WTC11 (cell line): ENCODE measurements at regions not wholly inside any gene's neighbourhood (a gene's known extent, or its start where the extent isn't known, plus 50 kb on each side); places are given as distances from the start of the nearest gene placed in this dataset.
"Not testable (repeated sequence)": the region's sequence is repeated elsewhere in the genome, so short reads cannot be mapped to it uniquely, and the experiment has no call there.

Experiments
- KAT7 ChIP-seq: sonication (generic); formaldehyde crosslinking; IDR thresholded peaks from 2 replicates; pipeline ENCODE4 v1.8.1; 2023; ENCODE audit warnings: missing genetic modification reagents, mild to moderate bottlenecking, borderline replicate concordance
- NR3C1 ChIP-seq: sonication (generic); formaldehyde crosslinking; conservative IDR thresholded peaks from 2 replicates; pipeline ENCODE4 v1.8.1; 2023; ENCODE audit warnings: low read depth, mild to moderate bottlenecking, missing genetic modification reagents
- RELA ChIP-seq: sonication (generic); formaldehyde crosslinking; IDR thresholded peaks from 2 replicates; pipeline ENCODE4 v1.8.1; 2022; ENCODE audit warnings: missing genetic modification reagents, mild to moderate bottlenecking, borderline replicate concordance
- ZNF317 ChIP-seq: sonication (generic); formaldehyde crosslinking; IDR thresholded peaks from 2 replicates; pipeline ENCODE4 v1.8.1; 2023; ENCODE audit warnings: low read depth, mild to moderate bottlenecking, moderate library complexity, missing genetic modification reagents, borderline replicate concordance
- TF ChIP-seq, protein P1 (sequence below): fragments of 200-600 bp; IDR thresholded peaks from 2 replicates; pipeline ENCODE4 v1.8.0; 2022; ENCODE audit warnings: antibody characterized with exemption
- TF ChIP-seq, protein P2 (sequence below): sonication (generic); formaldehyde crosslinking; IDR thresholded peaks from 2 replicates; pipeline ENCODE4 v1.8.0; 2022; ENCODE audit warnings: mild to moderate bottlenecking, missing genetic modification reagents

DNA sequence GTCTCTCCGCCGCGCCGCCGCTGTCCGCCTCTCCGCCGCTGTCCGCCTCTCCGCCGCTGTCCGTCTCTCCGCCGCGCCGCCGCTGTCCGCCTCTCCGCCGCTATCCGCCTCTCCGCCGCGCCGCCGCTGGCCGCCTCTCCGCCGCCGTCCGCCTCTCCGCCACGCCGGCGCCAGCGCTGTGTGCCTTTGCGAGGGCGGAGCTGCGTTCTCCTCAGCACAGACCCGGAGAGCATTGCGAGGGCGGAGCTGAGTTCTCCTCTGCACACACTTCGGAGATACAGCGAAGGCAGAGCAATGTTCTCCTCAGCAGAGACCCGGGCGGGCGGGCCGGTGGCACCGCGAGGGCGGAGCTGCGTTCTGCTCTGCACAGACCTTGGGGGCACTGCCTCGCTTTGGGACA is 327.4 kb upstream of the PLGLB1 start:
- not testable (repeated sequence) for TF ChIP-seq KAT7; RELA (CRISPR knock-in tag); ZNF317 (CRISPR knock-in tag); NR3C1 (CRISPR knock-in tag)
- TF ChIP-seq, protein P1, sequence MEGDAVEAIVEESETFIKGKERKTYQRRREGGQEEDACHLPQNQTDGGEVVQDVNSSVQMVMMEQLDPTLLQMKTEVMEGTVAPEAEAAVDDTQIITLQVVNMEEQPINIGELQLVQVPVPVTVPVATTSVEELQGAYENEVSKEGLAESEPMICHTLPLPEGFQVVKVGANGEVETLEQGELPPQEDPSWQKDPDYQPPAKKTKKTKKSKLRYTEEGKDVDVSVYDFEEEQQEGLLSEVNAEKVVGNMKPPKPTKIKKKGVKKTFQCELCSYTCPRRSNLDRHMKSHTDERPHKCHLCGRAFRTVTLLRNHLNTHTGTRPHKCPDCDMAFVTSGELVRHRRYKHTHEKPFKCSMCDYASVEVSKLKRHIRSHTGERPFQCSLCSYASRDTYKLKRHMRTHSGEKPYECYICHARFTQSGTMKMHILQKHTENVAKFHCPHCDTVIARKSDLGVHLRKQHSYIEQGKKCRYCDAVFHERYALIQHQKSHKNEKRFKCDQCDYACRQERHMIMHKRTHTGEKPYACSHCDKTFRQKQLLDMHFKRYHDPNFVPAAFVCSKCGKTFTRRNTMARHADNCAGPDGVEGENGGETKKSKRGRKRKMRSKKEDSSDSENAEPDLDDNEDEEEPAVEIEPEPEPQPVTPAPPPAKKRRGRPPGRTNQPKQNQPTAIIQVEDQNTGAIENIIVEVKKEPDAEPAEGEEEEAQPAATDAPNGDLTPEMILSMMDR, result not testable (repeated sequence)
- TF ChIP-seq, protein P2, sequence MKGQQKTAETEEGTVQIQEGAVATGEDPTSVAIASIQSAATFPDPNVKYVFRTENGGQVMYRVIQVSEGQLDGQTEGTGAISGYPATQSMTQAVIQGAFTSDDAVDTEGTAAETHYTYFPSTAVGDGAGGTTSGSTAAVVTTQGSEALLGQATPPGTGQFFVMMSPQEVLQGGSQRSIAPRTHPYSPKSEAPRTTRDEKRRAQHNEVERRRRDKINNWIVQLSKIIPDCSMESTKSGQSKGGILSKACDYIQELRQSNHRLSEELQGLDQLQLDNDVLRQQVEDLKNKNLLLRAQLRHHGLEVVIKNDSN (CRISPR knock-in tag), result not testable (repeated sequence)
